ENCODE measurements at regions not wholly inside any gene's neighbourhood (a gene's known extent, or its start where the extent isn't known, plus 50 kb on each side); places are given as distances from the start of the nearest gene placed in this dataset.

DNA sequence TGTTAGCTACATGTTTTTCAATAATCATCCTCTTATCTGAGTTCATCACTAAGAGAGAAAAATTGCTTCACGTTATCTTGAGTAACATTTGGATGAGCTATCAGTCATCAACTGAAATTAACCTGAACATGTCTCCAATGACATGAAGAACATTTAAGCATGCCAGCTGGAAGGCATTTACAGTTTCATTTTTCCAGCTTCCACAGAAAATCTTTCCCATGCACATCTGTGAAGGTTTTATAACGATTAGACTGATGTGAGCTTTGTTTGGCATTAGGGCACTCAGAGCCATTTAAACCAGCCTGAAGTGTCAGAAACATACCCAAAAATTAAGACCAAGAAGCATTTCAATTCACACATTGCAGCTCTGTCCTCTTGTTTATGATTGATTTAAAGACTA is 235.8 kb upstream of the ARHGEF26 start:
- Histone ChIP-seq H2AFZ (ENCODE audit: insufficient read depth, low read depth, low read length, poor library complexity, severe bottlenecking) (no peak overlapping the region), H3K4me3 (replicated peaks in 1 of 3; ENCODE audit: low read depth in 2 of 3, low read length in 3 of 3) (no peak overlapping the region), H3K9me3 (replicated peaks in 1 of 2; ENCODE audit: control insufficient read depth in 1 of 2, insufficient read depth in 1 of 2, low read length in 2 of 2) (no peaks in the 10 kb centered on the region), H3K4me2 (replicated peaks; ENCODE audit: extremely low read depth, low read length, poor library complexity, severe bottlenecking) (no peak overlapping the region), H3K9ac (ENCODE audit: insufficient read depth, low read length, poor library complexity, severe bottlenecking) (no peak overlapping the region), H4K20me1 (ENCODE audit: insufficient read depth, low read length) (no peaks in the 10 kb centered on the region), H3K27ac (ENCODE audit: low read depth in 1 of 2, low read length in 2 of 2) (no peak overlapping the region), H3K27me3 (ENCODE audit: control insufficient read depth in 2 of 2, insufficient read depth in 2 of 2, low read length in 2 of 2) (no peaks in the 10 kb centered on the region), H3K36me3 (replicated peaks in 1 of 2; ENCODE audit: control insufficient read depth in 1 of 2, insufficient read depth in 2 of 2, low read length in 2 of 2) (no peaks in the 10 kb centered on the region), H3K4me1 (ENCODE audit: control insufficient read depth in 1 of 2, insufficient read depth in 2 of 2, low read length in 2 of 2) (no peaks in the 10 kb centered on the region), H3K79me2 (ENCODE audit: insufficient read depth, low read length) (no peaks in the 10 kb centered on the region)
- H3K4me1 Mint-ChIP-seq, result no peaks in the 10 kb centered on the region
- no peaks in the 10 kb centered on the region for H3K36me3 Mint-ChIP-seq
- WGBS (ENCODE audit: insufficient coverage), result no CpG with 5 or more reads among the region's 2 CpGs
- intact Hi-C loops (cut with micrococcal nuclease), result no loop called here
- TF ChIP-seq, protein P1, sequence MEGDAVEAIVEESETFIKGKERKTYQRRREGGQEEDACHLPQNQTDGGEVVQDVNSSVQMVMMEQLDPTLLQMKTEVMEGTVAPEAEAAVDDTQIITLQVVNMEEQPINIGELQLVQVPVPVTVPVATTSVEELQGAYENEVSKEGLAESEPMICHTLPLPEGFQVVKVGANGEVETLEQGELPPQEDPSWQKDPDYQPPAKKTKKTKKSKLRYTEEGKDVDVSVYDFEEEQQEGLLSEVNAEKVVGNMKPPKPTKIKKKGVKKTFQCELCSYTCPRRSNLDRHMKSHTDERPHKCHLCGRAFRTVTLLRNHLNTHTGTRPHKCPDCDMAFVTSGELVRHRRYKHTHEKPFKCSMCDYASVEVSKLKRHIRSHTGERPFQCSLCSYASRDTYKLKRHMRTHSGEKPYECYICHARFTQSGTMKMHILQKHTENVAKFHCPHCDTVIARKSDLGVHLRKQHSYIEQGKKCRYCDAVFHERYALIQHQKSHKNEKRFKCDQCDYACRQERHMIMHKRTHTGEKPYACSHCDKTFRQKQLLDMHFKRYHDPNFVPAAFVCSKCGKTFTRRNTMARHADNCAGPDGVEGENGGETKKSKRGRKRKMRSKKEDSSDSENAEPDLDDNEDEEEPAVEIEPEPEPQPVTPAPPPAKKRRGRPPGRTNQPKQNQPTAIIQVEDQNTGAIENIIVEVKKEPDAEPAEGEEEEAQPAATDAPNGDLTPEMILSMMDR (IDR thresholded peaks at IDR 0.05), result no peak
- H3K27ac Mint-ChIP-seq, result no peak overlapping the region
- H3K4me3 Mint-ChIP-seq, result no peak overlapping the region
- no peaks in the 10 kb centered on the region for H3K9me3 Mint-ChIP-seq
- no peaks in the 10 kb centered on the region for H3K27me3 Mint-ChIP-seq (ENCODE audit: low read depth in 3 of 3)
- DNase-seq, result no peak

DNA sequence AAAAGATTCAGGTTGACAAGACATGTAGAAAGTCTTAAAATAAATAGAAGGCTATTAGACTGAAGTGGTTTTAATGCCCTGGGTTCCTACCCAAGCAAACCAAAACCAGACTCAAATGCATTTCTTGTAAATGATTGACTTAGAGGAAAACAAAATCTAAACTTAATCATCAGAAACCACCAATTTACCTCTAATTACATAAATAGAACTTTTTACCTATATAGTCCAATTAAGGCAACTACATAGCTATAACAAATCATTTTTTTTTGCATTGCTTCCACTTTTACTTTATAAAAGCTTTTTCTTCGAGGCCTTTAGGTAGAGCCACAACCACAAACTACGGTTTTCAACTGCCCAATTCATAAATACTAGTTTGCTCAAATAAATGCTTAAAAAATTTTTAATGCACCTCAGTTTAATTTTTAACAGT is 231.3 kb upstream of the ARHGEF26 start:
- Mint-ChIP-seq H3K9me3 (no peaks in the 10 kb centered on the region), H3K4me3 (no peak overlapping the region), H3K36me3 (no peaks in the 10 kb centered on the region), H3K27ac (no peak overlapping the region), H3K4me1 (no peaks in the 10 kb centered on the region), H3K27me3 (ENCODE audit: low read depth in 3 of 3) (no peaks in the 10 kb centered on the region)
- H3K79me2 ChIP-seq (ENCODE audit: insufficient read depth, low read length), result no peaks in the 10 kb centered on the region
- H3K27me3 ChIP-seq (ENCODE audit: control insufficient read depth in 2 of 2, insufficient read depth in 2 of 2, low read length in 2 of 2), result no peaks in the 10 kb centered on the region
- DNase-seq, result no peak
- no peak overlapping the region for H3K27ac ChIP-seq (ENCODE audit: low read depth in 1 of 2, low read length in 2 of 2)
- no CpG with 5 or more reads among the region's 2 CpGs for WGBS (ENCODE audit: insufficient coverage)
- no peaks in the 10 kb centered on the region for H3K9me3 ChIP-seq (replicated peaks in 1 of 2; ENCODE audit: control insufficient read depth in 1 of 2, insufficient read depth in 1 of 2, low read length in 2 of 2)
- H3K9ac ChIP-seq (ENCODE audit: insufficient read depth, low read length, poor library complexity, severe bottlenecking), result no peak overlapping the region
- no peaks in the 10 kb centered on the region for H3K36me3 ChIP-seq (replicated peaks in 1 of 2; ENCODE audit: control insufficient read depth in 1 of 2, insufficient read depth in 2 of 2, low read length in 2 of 2)
- H3K4me2 ChIP-seq (replicated peaks; ENCODE audit: extremely low read depth, low read length, poor library complexity, severe bottlenecking), result no peak overlapping the region
- no peak overlapping the region for H3K4me3 ChIP-seq (replicated peaks in 1 of 3; ENCODE audit: low read depth in 2 of 3, low read length in 3 of 3)
- no peaks in the 10 kb centered on the region for H3K4me1 ChIP-seq (ENCODE audit: control insufficient read depth in 1 of 2, insufficient read depth in 2 of 2, low read length in 2 of 2)
- intact Hi-C loops (cut with micrococcal nuclease), result no loop called here
- no peak overlapping the region for H2AFZ ChIP-seq (ENCODE audit: insufficient read depth, low read depth, low read length, poor library complexity, severe bottlenecking)
- TF ChIP-seq, protein P1 (IDR thresholded peaks at IDR 0.05), result no peak
- no peaks in the 10 kb centered on the region for H4K20me1 ChIP-seq (ENCODE audit: insufficient read depth, low read length)

Data from CD14-positive monocyte (primary cell).